ENCODE measurements at regions not wholly inside any gene's neighbourhood (a gene's known extent, or its start where the extent isn't known, plus 50 kb on each side); places are given as distances from the start of the nearest gene placed in this dataset.

GRCh38 chr1:244239261-244239770, 188.2 kb downstream of the ZBTB18 start:
- TF ChIP-seq JUND (IDR thresholded peaks at IDR 0.05; ENCODE audit: low read depth) = no peak
- in situ Hi-C loops (cut with HindIII; ENCODE audit: low pct_unique_long_range_greater_than_20kb, low sequenced_read_pairs) = no loop called here
- peak in 1 of 2 experiments; percentile 22 for DNase-seq (ENCODE audit: low read depth in 1 of 2, low spot score in 1 of 2)

GRCh38 chr1:244241438-244241837, 190.4 kb downstream of the ZBTB18 start:
- in situ Hi-C loops (cut with HindIII; ENCODE audit: low pct_unique_long_range_greater_than_20kb, low sequenced_read_pairs) = no loop called here
- no peak for TF ChIP-seq JUND (IDR thresholded peaks at IDR 0.05; ENCODE audit: low read depth)
- no peak for DNase-seq (ENCODE audit: low read depth in 1 of 2, low spot score in 1 of 2)

- in situ Hi-C loops (cut with HindIII; ENCODE audit: low pct_unique_long_range_greater_than_20kb, low sequenced_read_pairs) = no loop called here
- no peak for DNase-seq (ENCODE audit: low read depth in 1 of 2, low spot score in 1 of 2)
- no peak for TF ChIP-seq JUND (IDR thresholded peaks at IDR 0.05; ENCODE audit: low read depth)
Measured at GRCh38 chr1:244242446-244242845, 191.4 kb downstream of the ZBTB18 start.

GRCh38 chr1:244246334-244246733, 195.3 kb downstream of the ZBTB18 start:
- in situ Hi-C loops (cut with HindIII; ENCODE audit: low pct_unique_long_range_greater_than_20kb, low sequenced_read_pairs) = no loop called here
- no peak for TF ChIP-seq JUND (IDR thresholded peaks at IDR 0.05; ENCODE audit: low read depth)
- no peak for DNase-seq (ENCODE audit: low read depth in 1 of 2, low spot score in 1 of 2)

GRCh38 chr1:244248426-244248825, 197.3 kb downstream of the ZBTB18 start:
- in situ Hi-C loops (cut with HindIII; ENCODE audit: low pct_unique_long_range_greater_than_20kb, low sequenced_read_pairs) = no loop called here
- no peak for TF ChIP-seq JUND (IDR thresholded peaks at IDR 0.05; ENCODE audit: low read depth)
- no peak for DNase-seq (ENCODE audit: low read depth in 1 of 2, low spot score in 1 of 2)

GRCh38 chr1:244252211-244252610, 199.5 kb downstream of the ADSS2 start:
- no peak for DNase-seq (ENCODE audit: low read depth in 1 of 2, low spot score in 1 of 2)
- TF ChIP-seq JUND (IDR thresholded peaks at IDR 0.05; ENCODE audit: low read depth) = no peak
- in situ Hi-C loops (cut with HindIII; ENCODE audit: low pct_unique_long_range_greater_than_20kb, low sequenced_read_pairs) = no loop called here

GRCh38 chr1:244254467-244254866, 197.2 kb downstream of the ADSS2 start:
- no peak for TF ChIP-seq JUND (IDR thresholded peaks at IDR 0.05; ENCODE audit: low read depth)
- in situ Hi-C loops (cut with HindIII; ENCODE audit: low pct_unique_long_range_greater_than_20kb, low sequenced_read_pairs) = no loop called here
- no peak for DNase-seq (ENCODE audit: low read depth in 1 of 2, low spot score in 1 of 2)

GRCh38 chr1:244255426-244255965, 196.2 kb downstream of the ADSS2 start:
- in situ Hi-C loops (cut with HindIII; ENCODE audit: low pct_unique_long_range_greater_than_20kb, low sequenced_read_pairs) = no loop called here
- DNase-seq (ENCODE audit: low read depth in 1 of 2, low spot score in 1 of 2) = no peak
- TF ChIP-seq JUND (IDR thresholded peaks at IDR 0.05; ENCODE audit: low read depth) = no peak

- no peak for TF ChIP-seq JUND (IDR thresholded peaks at IDR 0.05; ENCODE audit: low read depth)
- in situ Hi-C loops (cut with HindIII; ENCODE audit: low pct_unique_long_range_greater_than_20kb, low sequenced_read_pairs) = no loop called here
Measured at GRCh38 chr1:244256086-244256676, 195.5 kb downstream of the ADSS2 start.

GRCh38 chr1:244264163-244264562, 187.5 kb downstream of the ADSS2 start:
- no peak for DNase-seq (ENCODE audit: low read depth in 1 of 2, low spot score in 1 of 2)
- no peak for TF ChIP-seq JUND (IDR thresholded peaks at IDR 0.05; ENCODE audit: low read depth)
- in situ Hi-C loops (cut with HindIII; ENCODE audit: low pct_unique_long_range_greater_than_20kb, low sequenced_read_pairs) = no loop called here

More at GRCh38 chr1:244256086-244256676, 195.5 kb downstream of the ADSS2 start:
- no peak for DNase-seq (ENCODE audit: low read depth in 1 of 2, low spot score in 1 of 2)

- no peak for TF ChIP-seq JUND (IDR thresholded peaks at IDR 0.05; ENCODE audit: low read depth)
- in situ Hi-C loops (cut with HindIII; ENCODE audit: low pct_unique_long_range_greater_than_20kb, low sequenced_read_pairs) = no loop called here
- DNase-seq (ENCODE audit: low read depth in 1 of 2, low spot score in 1 of 2) = no peak
Measured at GRCh38 chr1:244265507-244265906, 186.2 kb downstream of the ADSS2 start.

- in situ Hi-C loops (cut with HindIII; ENCODE audit: low pct_unique_long_range_greater_than_20kb, low sequenced_read_pairs) = no loop called here
- no peak for TF ChIP-seq JUND (IDR thresholded peaks at IDR 0.05; ENCODE audit: low read depth)
- DNase-seq (ENCODE audit: low read depth in 1 of 2, low spot score in 1 of 2) = no peak
Measured at GRCh38 chr1:244269169-244269568, 182.5 kb downstream of the ADSS2 start.

GRCh38 chr1:244271004-244271403, 180.7 kb downstream of the ADSS2 start:
- in situ Hi-C loops (cut with HindIII; ENCODE audit: low pct_unique_long_range_greater_than_20kb, low sequenced_read_pairs) = no loop called here
- no peak for DNase-seq (ENCODE audit: low read depth in 1 of 2, low spot score in 1 of 2)
- TF ChIP-seq JUND (IDR thresholded peaks at IDR 0.05; ENCODE audit: low read depth) = no peak

Data from T47D (cell line).